ENCODE measurements at regions not wholly inside any gene's neighbourhood (a gene's known extent, or its start where the extent isn't known, plus 50 kb on each side); places are given as distances from the start of the nearest gene placed in this dataset.

GRCh38 chr4:125010796-125011503, 298.4 kb upstream of the ANKRD50 start (continued):
- no peak for TF ChIP-seq CHD7 (IDR thresholded peaks at IDR 0.05; ENCODE audit: insufficient replicate concordance, low read length)

All from H1 (cell line).